PC-9 (cell line): ENCODE measurements at regions not wholly inside any gene's neighbourhood (a gene's known extent, or its start where the extent isn't known, plus 50 kb on each side); places are given as distances from the start of the nearest gene placed in this dataset.

ENCODE experiments used
- BruUV-seq: library from RNA; stranded (reverse); fragments of 400-500 nt; replicated peaks from 2 replicates; lab custom pipeline; 2021; lab: Mats Ljungman, UMichigan
- CTCF ChIA-PET: fragments of 300-600 bp; sonication (Branson Sonifier 250); formaldehyde crosslinking; loops from one replicate; lab custom pipeline; 2022; ENCODE audit warnings: antibody characterized with exemption; lab: Charles Lee
- POLR2A ChIA-PET: fragments of 300-600 bp; sonication (Branson Sonifier 250); formaldehyde crosslinking; loops from one replicate; lab custom pipeline; 2022; ENCODE audit warnings: antibody characterized with exemption; ENCODE audit not compliant: unreplicated experiment; lab: Charles Lee
- DNase-seq, 2 experiments: peaks; one replicate each; pipeline versions ENCODE4 v3.0.0 to v3.0.0-alpha.2; 2015 to 2022; ENCODE audit warnings: mixed read lengths in 1 of 2
- H2AFZ ChIP-seq: fragments of 200-600 bp; sonication (generic); 2 replicates; pipeline ENCODE4 v1.8.1; 2017; ENCODE audit warnings: antibody characterized with exemption
- H3F3A ChIP-seq: fragments of 200-600 bp; sonication (generic); 2 replicates; pipeline ENCODE4 v1.8.1; 2017; ENCODE audit warnings: antibody characterized with exemption, mild to moderate bottlenecking, low read depth; ENCODE audit not compliant: insufficient read depth
- H3K27ac ChIP-seq: fragments of 200-600 bp; sonication (generic); 2 replicates; pipeline ENCODE4 v1.6.1; 2016; ENCODE audit warnings: mixed run types
- H3K27me3 ChIP-seq: fragments of 200-600 bp; sonication (generic); 2 replicates; pipeline ENCODE4 v1.6.1; 2016; ENCODE audit warnings: low read depth, mixed run types; ENCODE audit not compliant: insufficient read depth
- H3K36me3 ChIP-seq: fragments of 200-600 bp; sonication (generic); 2 replicates; pipeline ENCODE4 v1.6.1; 2016; ENCODE audit warnings: low read depth, mixed run types
- H3K4me1 ChIP-seq: fragments of 200-600 bp; sonication (generic); replicated peaks from 2 replicates; pipeline ENCODE4 v1.6.1; 2016; ENCODE audit warnings: mixed run types; ENCODE audit not compliant: insufficient read depth
- H3K4me2 ChIP-seq: fragments of 200-600 bp; sonication (generic); 2 replicates; pipeline ENCODE4 v1.6.1; 2017; ENCODE audit warnings: mixed run types
- H3K4me3 ChIP-seq: fragments of 200-600 bp; sonication (generic); 2 replicates; pipeline ENCODE4 v1.6.1; 2016; ENCODE audit warnings: mixed run types
- H3K79me2 ChIP-seq: fragments of 200-600 bp; sonication (generic); 2 replicates; pipeline ENCODE4 v1.6.1; 2017; ENCODE audit warnings: low read depth, mixed run types
- H3K9me2 ChIP-seq: fragments of 200-600 bp; sonication (generic); 2 replicates; pipeline ENCODE4 v1.8.1; 2017; ENCODE audit warnings: mild to moderate bottlenecking; ENCODE audit not compliant: insufficient read depth
- H3K9me3 ChIP-seq: fragments of 200-600 bp; sonication (generic); 2 replicates; pipeline ENCODE4 v1.8.1; 2016; ENCODE audit warnings: low read depth; ENCODE audit not compliant: insufficient read depth
- H4K20me1 ChIP-seq: fragments of 200-600 bp; sonication (generic); 2 replicates; pipeline ENCODE4 v1.8.1; 2017; ENCODE audit not compliant: insufficient read depth
- CTCF ChIP-seq: fragments of 200-600 bp; sonication (generic); conservative IDR thresholded peaks from 2 replicates; pipeline ENCODE4 v1.6.1; 2017; ENCODE audit warnings: mixed run types, antibody characterized with exemption, mild to moderate bottlenecking, moderate library complexity
- EZH2 ChIP-seq: fragments of 200-600 bp; sonication (generic); IDR thresholded peaks from 2 replicates; pipeline ENCODE4 v1.8.0; 2017; ENCODE audit warnings: antibody characterized with exemption, low read depth
- intact Hi-C: fragments of 100-400 bp; cut with micrococcal nuclease; formaldehyde crosslinking; loops from one replicate; pipeline ENCODE4 v1.10.0; 2022; ENCODE audit not compliant: unreplicated experiment

GRCh38 chrX:74180716-74181115 lies 123.3 kb upstream of the ZCCHC13 start:
- ChIA-PET CTCF (no interaction called here), POLR2A (no interaction called here)
- no peaks in the 10 kb centered on the region for H3F3A ChIP-seq
- H3K9me2 ChIP-seq = no peaks in the 10 kb centered on the region
- no peaks in the 10 kb centered on the region for H3K79me2 ChIP-seq
- H3K4me1 ChIP-seq = no peaks in the 10 kb centered on the region
- no peaks in the 10 kb centered on the region for H3K9me3 ChIP-seq
- no peak for DNase-seq
- H3K27me3 ChIP-seq = no peaks in the 10 kb centered on the region
- no peak overlapping the region for H3K27ac ChIP-seq
- no peak for TF ChIP-seq EZH2
- no peak for TF ChIP-seq CTCF
- BruUV-seq = no TSS peak
- no peaks in the 10 kb centered on the region for H4K20me1 ChIP-seq
- H3K36me3 ChIP-seq = no peaks in the 10 kb centered on the region
- no peak overlapping the region for H2AFZ ChIP-seq
- H3K4me3 ChIP-seq = no peak overlapping the region
- H3K4me2 ChIP-seq = no peak overlapping the region
- intact Hi-C loops = no loop called here

GRCh38 chrX:74179990-74180389 lies 124.0 kb upstream of the ZCCHC13 start:
- Histone ChIP-seq H2AFZ (no peak overlapping the region), H3K27ac (no peak overlapping the region), H3K27me3 (no peaks in the 10 kb centered on the region), H3K36me3 (no peaks in the 10 kb centered on the region), H3K4me2 (no peak overlapping the region), H3F3A (no peaks in the 10 kb centered on the region), H3K9me2 (no peaks in the 10 kb centered on the region), H3K4me3 (no peak overlapping the region), H3K79me2 (no peaks in the 10 kb centered on the region), H3K4me1 (no peaks in the 10 kb centered on the region), H3K9me3 (no peaks in the 10 kb centered on the region), H4K20me1 (no peaks in the 10 kb centered on the region)
- intact Hi-C loops = no loop called here
- DNase-seq = no peak
- CTCF ChIA-PET = no interaction called here
- TF ChIP-seq CTCF (no peak), EZH2 (no peak)
- POLR2A ChIA-PET = no interaction called here
- BruUV-seq = no TSS peak

GRCh38 chrX:74179499-74179898 lies 124.5 kb upstream of the ZCCHC13 start:
- Histone ChIP-seq H3K4me1 (no peaks in the 10 kb centered on the region), H3F3A (no peaks in the 10 kb centered on the region), H3K27ac (no peak overlapping the region), H3K36me3 (no peaks in the 10 kb centered on the region), H3K9me2 (no peaks in the 10 kb centered on the region), H3K4me2 (no peak overlapping the region), H3K79me2 (no peaks in the 10 kb centered on the region), H2AFZ (no peak overlapping the region), H3K4me3 (no peak overlapping the region), H3K27me3 (no peaks in the 10 kb centered on the region), H3K9me3 (no peaks in the 10 kb centered on the region), H4K20me1 (no peaks in the 10 kb centered on the region)
- intact Hi-C loops = no loop called here
- POLR2A ChIA-PET = no interaction called here
- CTCF ChIA-PET = no interaction called here
- TF ChIP-seq EZH2 = no peak
- TF ChIP-seq CTCF = no peak
- DNase-seq = no peak
- BruUV-seq = no TSS peak
